ENCODE measurements at regions not wholly inside any gene's neighbourhood (a gene's known extent, or its start where the extent isn't known, plus 50 kb on each side); places are given as distances from the start of the nearest gene placed in this dataset.

- Mint-ChIP-seq H3K4me1 (peaks cover 36% of the 10 kb centered on the region), H3K4me3 (no peak overlapping the region)
Measured at GRCh38 chr7:41882745-41883420, 180.0 kb upstream of the INHBA start.

DNA sequence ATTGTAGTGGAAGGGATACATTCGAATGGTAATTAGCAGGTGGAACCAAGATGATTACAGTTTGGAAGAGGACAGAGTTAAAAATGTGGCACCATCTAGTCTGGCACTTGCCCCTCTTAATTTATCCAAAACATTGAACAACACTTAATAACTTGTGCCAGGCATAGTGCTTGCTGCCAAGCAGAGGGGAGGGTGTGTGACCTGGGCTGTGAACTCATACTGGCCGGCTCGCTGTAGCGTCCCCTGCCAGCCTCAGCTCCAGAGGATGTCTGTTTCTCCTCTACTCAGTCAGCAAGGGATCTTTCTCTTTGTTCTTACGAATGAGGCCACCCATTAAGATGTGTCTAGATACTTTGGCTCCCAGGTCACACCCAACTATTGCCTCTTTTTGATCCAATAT lies 179.4 kb upstream of the INHBA start:
- no peak for DNase-seq
- Mint-ChIP-seq H3K4me3 (peak overlapping the region; percentile 60), H3K9me3 (peaks cover 31% of the 10 kb centered on the region), H3K27ac (peak overlapping the region; percentile 100), H3K27me3 (no peaks in the 10 kb centered on the region), H3K36me3 (peaks cover 40% of the 10 kb centered on the region), H3K4me1 (peaks cover 36% of the 10 kb centered on the region)

More at GRCh38 chr7:41882745-41883420, 180.0 kb upstream of the INHBA start:
- Mint-ChIP-seq H3K36me3 (peaks cover 40% of the 10 kb centered on the region), H3K9me3 (peaks cover 31% of the 10 kb centered on the region), H3K27me3 (no peaks in the 10 kb centered on the region), H3K27ac (peak overlapping the region; percentile 100)
- DNase-seq, result no peak

GRCh38 chr7:41881331-41882130 lies 178.6 kb upstream of the INHBA start:
- no peaks in the 10 kb centered on the region for H3K27me3 Mint-ChIP-seq
- peaks cover 31% of the 10 kb centered on the region for H3K9me3 Mint-ChIP-seq
- H3K4me1 Mint-ChIP-seq, result peaks cover 36% of the 10 kb centered on the region
- H3K27ac Mint-ChIP-seq, result peak overlapping the region; percentile 100
- peaks cover 40% of the 10 kb centered on the region for H3K36me3 Mint-ChIP-seq
- H3K4me3 Mint-ChIP-seq, result peak overlapping the region; percentile 60
- peak; percentile 83 for DNase-seq

GRCh38 chr7:41880107-41880506 lies 177.2 kb upstream of the INHBA start:
- Mint-ChIP-seq H3K9me3 (peaks cover 31% of the 10 kb centered on the region), H3K4me1 (peaks cover 35% of the 10 kb centered on the region), H3K36me3 (peaks cover 40% of the 10 kb centered on the region), H3K4me3 (no peak overlapping the region), H3K27me3 (peaks cover 9% of the 10 kb centered on the region), H3K27ac (peak overlapping the region; percentile 100)
- no peak for DNase-seq

GRCh38 chr7:41879403-41879802 lies 176.5 kb upstream of the INHBA start:
- Mint-ChIP-seq H3K4me1 (peaks cover 32% of the 10 kb centered on the region), H3K27ac (peak overlapping the region; percentile 70), H3K27me3 (peaks cover 15% of the 10 kb centered on the region), H3K4me3 (no peak overlapping the region), H3K36me3 (peaks cover 37% of the 10 kb centered on the region), H3K9me3 (peaks cover 27% of the 10 kb centered on the region)
- DNase-seq, result no peak

DNA sequence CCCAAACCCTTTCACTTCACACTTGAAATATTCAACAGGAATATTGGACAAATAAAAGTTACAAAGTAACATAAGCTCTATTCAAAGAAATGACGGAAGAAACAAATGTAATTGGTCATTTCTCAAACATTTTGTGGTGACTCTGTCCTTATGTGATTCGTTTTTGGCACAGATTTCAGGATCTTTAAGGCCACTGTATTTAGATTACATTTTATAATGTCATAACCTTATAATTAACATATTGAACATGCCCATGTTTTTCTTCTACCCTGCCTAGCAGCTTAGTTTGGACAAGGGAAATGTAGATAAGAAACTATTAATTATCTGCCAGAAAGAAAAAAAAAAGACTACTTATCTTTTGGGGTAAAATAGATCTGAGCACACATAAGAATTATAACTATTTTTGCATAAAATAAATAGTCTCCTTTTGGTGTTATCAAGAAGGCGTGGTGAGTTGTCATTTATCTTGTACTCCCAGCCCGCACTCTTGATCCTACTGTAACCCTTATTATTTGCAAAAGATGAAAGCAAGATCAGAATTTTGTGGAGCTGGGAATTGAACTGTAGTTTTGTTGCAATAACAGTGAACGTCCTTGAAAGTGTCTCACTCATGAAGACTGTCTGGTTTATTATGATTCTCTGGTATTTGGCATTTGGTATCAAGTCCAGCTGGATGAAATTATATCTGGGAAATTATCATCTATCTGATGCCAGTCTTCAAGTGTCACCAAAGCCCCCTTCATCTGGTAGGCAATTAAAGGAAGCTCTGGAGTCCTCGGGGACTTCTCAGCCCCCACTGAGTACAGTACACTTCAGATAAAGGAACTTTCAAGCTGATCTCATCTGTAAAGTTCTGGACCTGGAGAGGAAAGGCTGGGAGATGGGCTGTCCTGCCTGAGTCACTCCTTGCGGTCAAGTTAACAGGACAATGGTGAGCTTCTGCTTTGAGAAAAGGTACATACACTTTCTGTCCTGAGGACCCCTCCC lies 175.7 kb upstream of the INHBA start:
- Mint-ChIP-seq H3K4me1 (peaks cover 34% of the 10 kb centered on the region), H3K27ac (no peak overlapping the region), H3K9me3 (peaks cover 26% of the 10 kb centered on the region), H3K27me3 (peaks cover 19% of the 10 kb centered on the region), H3K4me3 (no peak overlapping the region), H3K36me3 (peaks cover 37% of the 10 kb centered on the region)
- DNase-seq, result no peak

DNA sequence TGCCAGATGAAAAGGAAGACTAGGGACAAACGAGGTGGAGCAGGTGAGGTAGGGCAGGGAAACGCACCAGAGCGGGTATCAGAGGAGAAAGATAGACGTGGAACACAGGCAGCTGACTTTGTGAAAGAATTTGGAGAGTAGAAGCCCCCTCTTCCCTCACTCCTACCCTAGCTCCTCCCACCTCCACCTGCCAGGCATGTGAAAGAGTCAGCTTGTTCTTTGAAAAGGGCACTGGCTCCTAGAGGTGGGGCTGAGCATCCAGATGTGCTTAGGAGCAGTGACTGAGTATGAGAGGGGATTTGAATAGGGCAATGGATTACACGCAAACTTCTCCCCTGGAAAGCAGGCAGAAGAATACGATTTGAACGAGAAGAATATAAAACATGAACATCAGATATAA lies 174.2 kb upstream of the INHBA start:
- DNase-seq, result no peak
- Mint-ChIP-seq H3K9me3 (peaks cover 16% of the 10 kb centered on the region), H3K4me1 (peaks cover 24% of the 10 kb centered on the region), H3K27me3 (peaks cover 26% of the 10 kb centered on the region), H3K36me3 (peaks cover 25% of the 10 kb centered on the region), H3K27ac (no peak overlapping the region), H3K4me3 (no peak overlapping the region)

- H3K4me3 Mint-ChIP-seq, result no peak overlapping the region
- H3K36me3 Mint-ChIP-seq, result peaks cover 11% of the 10 kb centered on the region
- H3K9me3 Mint-ChIP-seq, result peaks cover 7% of the 10 kb centered on the region
- peaks cover 33% of the 10 kb centered on the region for H3K27me3 Mint-ChIP-seq
- no peak overlapping the region for H3K27ac Mint-ChIP-seq
- no peak for DNase-seq
- H3K4me1 Mint-ChIP-seq, result peaks cover 14% of the 10 kb centered on the region
Measured at GRCh38 chr7:41875513-41875912, 172.6 kb upstream of the INHBA start.

- peaks cover 2% of the 10 kb centered on the region for H3K36me3 Mint-ChIP-seq
- no peak overlapping the region for H3K4me3 Mint-ChIP-seq
- H3K9me3 Mint-ChIP-seq, result no peaks in the 10 kb centered on the region
- peaks cover 41% of the 10 kb centered on the region for H3K27me3 Mint-ChIP-seq
- H3K27ac Mint-ChIP-seq, result no peak overlapping the region
- DNase-seq, result no peak
- peaks cover 19% of the 10 kb centered on the region for H3K4me1 Mint-ChIP-seq
Measured at GRCh38 chr7:41874201-41874785, 171.4 kb upstream of the INHBA start.

DNA sequence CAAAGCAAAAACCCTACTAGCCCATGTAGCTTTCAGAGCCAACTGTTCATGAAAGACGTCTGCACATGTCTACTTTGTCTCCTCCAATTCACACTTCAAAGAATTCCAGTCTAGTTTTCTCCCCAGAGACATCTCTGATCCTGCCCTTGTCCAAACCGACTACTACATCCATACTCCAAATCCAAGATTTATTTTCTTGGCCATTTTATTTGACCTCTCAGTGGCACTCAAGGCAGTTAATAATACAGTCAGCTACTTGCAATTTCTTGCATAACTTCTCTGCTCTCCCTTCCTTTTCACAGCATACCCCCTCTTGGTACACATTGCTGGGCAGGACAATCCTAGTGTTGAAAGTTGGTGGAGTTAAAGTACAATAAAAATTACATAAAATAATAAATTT lies 170.9 kb upstream of the INHBA start:
- Mint-ChIP-seq H3K27ac (no peak overlapping the region), H3K36me3 (no peaks in the 10 kb centered on the region), H3K4me3 (no peak overlapping the region), H3K9me3 (no peaks in the 10 kb centered on the region), H3K4me1 (peaks cover 19% of the 10 kb centered on the region), H3K27me3 (peaks cover 45% of the 10 kb centered on the region)
- no peak for DNase-seq

- H3K36me3 Mint-ChIP-seq, result no peaks in the 10 kb centered on the region
- H3K4me3 Mint-ChIP-seq, result no peak overlapping the region
- H3K9me3 Mint-ChIP-seq, result no peaks in the 10 kb centered on the region
Measured at GRCh38 chr7:41872966-41873365, 170.1 kb upstream of the INHBA start.

DNA sequence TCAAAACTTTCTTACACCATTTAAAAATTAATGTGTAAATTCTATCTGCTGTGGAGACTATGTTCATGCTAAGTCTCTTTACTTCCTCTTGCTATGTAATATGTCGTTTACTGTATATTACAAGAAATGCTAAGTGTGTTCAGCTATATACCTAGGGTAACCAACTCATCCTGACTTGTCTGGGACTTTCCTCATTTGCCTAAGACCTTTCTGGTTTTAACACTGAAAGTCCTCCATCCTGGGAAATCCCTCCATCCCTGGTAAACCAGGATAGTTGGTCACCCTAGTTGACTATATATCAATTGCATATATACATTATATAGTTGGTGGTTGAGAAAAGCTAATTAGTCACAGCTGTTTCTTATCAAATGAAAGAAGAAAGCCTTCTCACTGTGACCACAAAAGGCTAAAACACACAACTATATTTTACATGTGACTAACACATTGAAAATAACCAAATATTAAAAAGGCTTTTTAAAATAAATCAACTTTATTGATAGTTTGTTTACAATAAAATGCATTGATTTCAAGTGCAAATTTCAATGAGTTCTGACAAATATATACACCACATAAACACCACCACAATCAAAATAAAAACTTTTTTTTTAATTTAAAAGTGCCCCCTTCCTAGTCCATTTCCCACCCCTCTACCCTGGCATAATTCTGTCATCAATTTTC lies 167.7 kb upstream of the INHBA start:
- DNase-seq, result no peak
- peaks cover 68% of the 10 kb centered on the region for H3K27me3 Mint-ChIP-seq
- H3K4me3 Mint-ChIP-seq, result no peak overlapping the region
- H3K4me1 Mint-ChIP-seq, result peaks cover 17% of the 10 kb centered on the region
- H3K9me3 Mint-ChIP-seq, result peaks cover 2% of the 10 kb centered on the region
- H3K36me3 Mint-ChIP-seq, result no peaks in the 10 kb centered on the region
- H3K27ac Mint-ChIP-seq, result no peak overlapping the region

More at GRCh38 chr7:41872966-41873365, 170.1 kb upstream of the INHBA start:
- peaks cover 53% of the 10 kb centered on the region for H3K27me3 Mint-ChIP-seq
- no peak for DNase-seq
- no peak overlapping the region for H3K27ac Mint-ChIP-seq
- H3K4me1 Mint-ChIP-seq, result peaks cover 21% of the 10 kb centered on the region

GRCh38 chr7:41869997-41870396 lies 167.1 kb upstream of the INHBA start:
- no peaks in the 10 kb centered on the region for H3K36me3 Mint-ChIP-seq
- no peak overlapping the region for H3K4me3 Mint-ChIP-seq
- DNase-seq, result no peak
- H3K27ac Mint-ChIP-seq, result peak overlapping the region; percentile 43
- peaks cover 16% of the 10 kb centered on the region for H3K4me1 Mint-ChIP-seq
- H3K9me3 Mint-ChIP-seq, result peaks cover 7% of the 10 kb centered on the region
- H3K27me3 Mint-ChIP-seq, result peaks cover 62% of the 10 kb centered on the region

DNA sequence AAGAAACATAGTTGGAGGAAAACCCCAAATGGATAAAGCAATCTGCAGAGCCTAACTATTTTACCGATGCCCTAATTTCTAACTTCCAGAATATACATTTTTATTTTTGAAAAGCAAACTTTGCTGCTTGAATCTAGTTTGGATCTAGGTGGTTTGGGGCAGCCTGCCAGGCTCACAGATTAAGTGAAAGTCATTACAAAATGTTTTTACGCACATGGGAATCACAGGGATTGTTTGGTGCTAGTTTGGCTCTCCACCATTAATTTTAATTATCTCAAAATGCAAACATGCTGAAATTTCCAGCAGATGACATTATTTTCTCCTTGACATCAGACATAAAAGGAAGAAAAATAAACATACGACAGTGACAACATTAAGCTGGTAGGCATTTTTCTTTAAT lies 166.7 kb upstream of the INHBA start:
- H3K36me3 Mint-ChIP-seq, result no peaks in the 10 kb centered on the region
- peaks cover 16% of the 10 kb centered on the region for H3K4me1 Mint-ChIP-seq
- H3K4me3 Mint-ChIP-seq, result no peak overlapping the region
- H3K9me3 Mint-ChIP-seq, result peaks cover 7% of the 10 kb centered on the region
- H3K27ac Mint-ChIP-seq, result peak overlapping the region; percentile 43
- no peak for DNase-seq
- H3K27me3 Mint-ChIP-seq, result peaks cover 59% of the 10 kb centered on the region

Data from activated naive CD8-positive, alpha-beta T cell treated with anti-CD3 and anti-CD28 coated beads for 36 hours (primary cell).